AG10803 (cell line): ENCODE measurements at regions not wholly inside any gene's neighbourhood (a gene's known extent, or its start where the extent isn't known, plus 50 kb on each side); places are given as distances from the start of the nearest gene placed in this dataset.

ENCODE experiments used
- DNase-seq: peaks from one replicate; pipeline ENCODE4 v3.0.0; 2010; ENCODE audit warnings: low read depth
- H3K4me3 ChIP-seq: 2 replicates; pipeline ENCODE4 v1.5.1; 2011; ENCODE audit warnings: mild to moderate bottlenecking, low read length, control low read depth
- CTCF ChIP-seq: conservative IDR thresholded peaks from 2 replicates; pipeline ENCODE4 v1.5.1; 2011; ENCODE audit warnings: mild to moderate bottlenecking, low read length, control low read depth, inconsistent platforms

- TF ChIP-seq CTCF, result peak; percentile 54
- no peak overlapping the region for H3K4me3 ChIP-seq
- DNase-seq, result no peak
Observed at GRCh38 chr1:143698016-143698415, 273.8 kb downstream of the FAM72C start.

- no peak overlapping the region for H3K4me3 ChIP-seq
- no peak for TF ChIP-seq CTCF
- DNase-seq, result no peak
Observed at GRCh38 chr1:143694085-143694484, 277.7 kb downstream of the FAM72C start.

GRCh38 chr1:143691971-143692529, 279.7 kb downstream of the FAM72C start:
- DNase-seq, result no peak
- TF ChIP-seq CTCF, result no peak
- no peak overlapping the region for H3K4me3 ChIP-seq

GRCh38 chr1:143691400-143691891, 280.3 kb downstream of the FAM72C start:
- DNase-seq, result peak; percentile 9
- no peak overlapping the region for H3K4me3 ChIP-seq
- no peak for TF ChIP-seq CTCF

- H3K4me3 ChIP-seq, result no peak overlapping the region
- no peak for TF ChIP-seq CTCF
- DNase-seq, result no peak
Observed at GRCh38 chr1:143689781-143690180, 282.0 kb downstream of the FAM72C start.

- H3K4me3 ChIP-seq, result no peak overlapping the region
- no peak for TF ChIP-seq CTCF
- no peak for DNase-seq
Observed at GRCh38 chr1:143680304-143680703, 291.5 kb downstream of the FAM72C start.

- no peak for DNase-seq
- TF ChIP-seq CTCF, result no peak
- H3K4me3 ChIP-seq, result no peak overlapping the region
Observed at GRCh38 chr1:143672983-143673382, 298.8 kb downstream of the FAM72C start.
